Stomach (tissue), 4 donors: ENCODE measurements at regions not wholly inside any gene's neighbourhood (a gene's known extent, or its start where the extent isn't known, plus 50 kb on each side); places are given as distances from the start of the nearest gene placed in this dataset.

Source experiments
- POLR2A ChIP-seq, 4 donors: fragments of 450-650 bp; IDR thresholded peaks; one replicate each; pipeline ENCODE4 v1.6.1; 2016; ENCODE audit warnings: antibody characterized with exemption in 4 of 4, control low read depth in 2 of 4, mild to moderate bottlenecking in 1 of 4, moderate library complexity in 1 of 4
- TF ChIP-seq, protein P1 (sequence below), 7 experiments: fragments of 450-650 bp in 4 of 7; fragments of 200-600 bp in 3 of 7; sonication (generic) in 3 of 7; IDR thresholded peaks; one replicate each; pipeline ENCODE4 v1.5.1; 2016 to 2019; ENCODE audit warnings: antibody characterized with exemption in 7 of 7, control low read depth in 2 of 7, mild to moderate bottlenecking in 1 of 7

DNA sequence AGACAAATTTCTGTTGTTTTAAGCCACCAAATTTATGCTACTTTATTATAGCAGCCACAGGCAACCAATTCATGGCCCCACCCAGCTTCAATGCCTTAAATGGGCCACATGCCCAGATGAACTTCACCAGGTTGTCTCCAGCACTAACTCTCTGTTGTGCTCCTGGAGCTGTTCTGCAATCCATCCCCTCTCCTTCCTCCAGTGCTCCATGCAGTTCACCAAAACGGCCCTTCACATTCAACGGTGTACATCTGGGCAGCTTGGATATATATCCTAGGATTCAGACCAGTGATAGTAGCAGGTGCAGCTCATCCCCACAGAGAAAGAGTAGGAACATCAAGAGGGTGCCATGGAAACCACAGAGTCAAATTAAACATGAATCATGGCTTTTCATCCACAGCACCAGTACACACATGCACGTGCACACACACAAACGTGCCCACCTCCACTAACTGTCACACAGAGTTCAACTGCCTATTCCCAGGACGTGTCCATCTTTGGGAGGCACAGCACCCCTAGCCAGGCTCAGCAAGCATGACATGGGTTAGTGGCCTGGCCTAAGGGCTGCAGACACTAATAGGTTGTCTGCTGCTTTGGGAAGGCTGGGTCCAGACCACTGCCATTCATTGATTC is 134.5 kb downstream of the MED10 start:
- TF ChIP-seq, protein P1, sequence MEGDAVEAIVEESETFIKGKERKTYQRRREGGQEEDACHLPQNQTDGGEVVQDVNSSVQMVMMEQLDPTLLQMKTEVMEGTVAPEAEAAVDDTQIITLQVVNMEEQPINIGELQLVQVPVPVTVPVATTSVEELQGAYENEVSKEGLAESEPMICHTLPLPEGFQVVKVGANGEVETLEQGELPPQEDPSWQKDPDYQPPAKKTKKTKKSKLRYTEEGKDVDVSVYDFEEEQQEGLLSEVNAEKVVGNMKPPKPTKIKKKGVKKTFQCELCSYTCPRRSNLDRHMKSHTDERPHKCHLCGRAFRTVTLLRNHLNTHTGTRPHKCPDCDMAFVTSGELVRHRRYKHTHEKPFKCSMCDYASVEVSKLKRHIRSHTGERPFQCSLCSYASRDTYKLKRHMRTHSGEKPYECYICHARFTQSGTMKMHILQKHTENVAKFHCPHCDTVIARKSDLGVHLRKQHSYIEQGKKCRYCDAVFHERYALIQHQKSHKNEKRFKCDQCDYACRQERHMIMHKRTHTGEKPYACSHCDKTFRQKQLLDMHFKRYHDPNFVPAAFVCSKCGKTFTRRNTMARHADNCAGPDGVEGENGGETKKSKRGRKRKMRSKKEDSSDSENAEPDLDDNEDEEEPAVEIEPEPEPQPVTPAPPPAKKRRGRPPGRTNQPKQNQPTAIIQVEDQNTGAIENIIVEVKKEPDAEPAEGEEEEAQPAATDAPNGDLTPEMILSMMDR (IDR thresholded peaks at IDR 0.05): no peak
- no peak for TF ChIP-seq POLR2A (IDR thresholded peaks at IDR 0.05)
